HL-60 (cell line): ENCODE measurements at regions not wholly inside any gene's neighbourhood (a gene's known extent, or its start where the extent isn't known, plus 50 kb on each side); places are given as distances from the start of the nearest gene placed in this dataset.

ENCODE experiments used
- GABPA ChIP-seq: IDR thresholded peaks from 2 replicates; pipeline ENCODE4 v1.6.1; 2012; ENCODE audit warnings: low read depth
- POLR2AphosphoS5 ChIP-seq: IDR thresholded peaks from 2 replicates; pipeline ENCODE4 v1.6.1; 2012; ENCODE audit warnings: low read depth
- TF ChIP-seq, protein P1 (sequence below): IDR thresholded peaks from one replicate; pipeline ENCODE4 v1.5.1; 2011; ENCODE audit warnings: low read length, control low read depth, inconsistent platforms; ENCODE audit not compliant: insufficient read depth

GRCh38 chr9:103941104-103941503, 153.0 kb upstream of the SMC2 start:
- TF ChIP-seq, protein P1, sequence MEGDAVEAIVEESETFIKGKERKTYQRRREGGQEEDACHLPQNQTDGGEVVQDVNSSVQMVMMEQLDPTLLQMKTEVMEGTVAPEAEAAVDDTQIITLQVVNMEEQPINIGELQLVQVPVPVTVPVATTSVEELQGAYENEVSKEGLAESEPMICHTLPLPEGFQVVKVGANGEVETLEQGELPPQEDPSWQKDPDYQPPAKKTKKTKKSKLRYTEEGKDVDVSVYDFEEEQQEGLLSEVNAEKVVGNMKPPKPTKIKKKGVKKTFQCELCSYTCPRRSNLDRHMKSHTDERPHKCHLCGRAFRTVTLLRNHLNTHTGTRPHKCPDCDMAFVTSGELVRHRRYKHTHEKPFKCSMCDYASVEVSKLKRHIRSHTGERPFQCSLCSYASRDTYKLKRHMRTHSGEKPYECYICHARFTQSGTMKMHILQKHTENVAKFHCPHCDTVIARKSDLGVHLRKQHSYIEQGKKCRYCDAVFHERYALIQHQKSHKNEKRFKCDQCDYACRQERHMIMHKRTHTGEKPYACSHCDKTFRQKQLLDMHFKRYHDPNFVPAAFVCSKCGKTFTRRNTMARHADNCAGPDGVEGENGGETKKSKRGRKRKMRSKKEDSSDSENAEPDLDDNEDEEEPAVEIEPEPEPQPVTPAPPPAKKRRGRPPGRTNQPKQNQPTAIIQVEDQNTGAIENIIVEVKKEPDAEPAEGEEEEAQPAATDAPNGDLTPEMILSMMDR = no peak
- no peak for TF ChIP-seq POLR2AphosphoS5
- TF ChIP-seq GABPA = no peak
